ENCODE measurements at regions not wholly inside any gene's neighbourhood (a gene's known extent, or its start where the extent isn't known, plus 50 kb on each side); places are given as distances from the start of the nearest gene placed in this dataset.

GRCh38 chr4:156396534-156396933 is 442.9 kb upstream of the CTSO start:
- TF ChIP-seq POLR2A (IDR thresholded peaks at IDR 0.05; ENCODE audit: low read length), result no peak
- no peak for TF ChIP-seq GATA1 (IDR thresholded peaks at IDR 0.05; ENCODE audit: low read depth, low read length)
